Mesodermal cell (in vitro differentiated cells): ENCODE measurements at regions not wholly inside any gene's neighbourhood (a gene's known extent, or its start where the extent isn't known, plus 50 kb on each side); places are given as distances from the start of the nearest gene placed in this dataset.
A peak's percentile ranks its signal among the peaks of the same experiment; 100 is the strongest.
"Not testable (repeated sequence)": the region's sequence is repeated elsewhere in the genome, so short reads cannot be mapped to it uniquely, and the experiment has no call there.

Experiments used
- H3K27ac ChIP-seq: 2 replicates; pipeline ENCODE4 v1.7.0; 2013; ENCODE audit warnings: mild to moderate bottlenecking, low read depth, low read length, moderate library complexity; ENCODE audit not compliant: severe bottlenecking
- H3K36me3 ChIP-seq: 2 replicates; pipeline ENCODE4 v1.7.1; 2013; ENCODE audit warnings: mild to moderate bottlenecking, low read length, moderate library complexity; ENCODE audit not compliant: control insufficient read depth, insufficient read depth
- H3K4me1 ChIP-seq: one replicate; pipeline ENCODE4 v1.7.1; 2013; ENCODE audit warnings: mild to moderate bottlenecking, low read length; ENCODE audit not compliant: insufficient read depth, control insufficient read depth, poor library complexity, severe bottlenecking
- H3K4me3 ChIP-seq: 2 replicates; pipeline ENCODE4 v1.7.0; 2013; ENCODE audit warnings: low read length, control low read depth, mild to moderate bottlenecking; ENCODE audit not compliant: insufficient read depth, poor library complexity, severe bottlenecking; ENCODE audit errors: extremely low read depth
- H3K9me3 ChIP-seq: 2 replicates; pipeline ENCODE4 v1.7.1; 2013; ENCODE audit warnings: mild to moderate bottlenecking, low read length, moderate library complexity; ENCODE audit not compliant: control insufficient read depth
- WGBS, 2 experiments: methylation state at CpG; one replicate each; pipeline ENCODE4 v1.1.5; 2013; ENCODE audit warnings: missing lambda C conversion rate in 2 of 2; ENCODE audit not compliant: insufficient coverage in 2 of 2; 5-methylcytosine and 5-hydroxymethylcytosine counted together

- H3K36me3 ChIP-seq, H3K4me3 ChIP-seq, H3K9me3 ChIP-seq, H3K27ac ChIP-seq: not testable (repeated sequence)
- peaks cover 13% of the 10 kb centered on the region for H3K4me1 ChIP-seq
- WGBS, 2 experiments, result 71 to 100% methylated on average over 2 to 3 of the region's 6 CpGs
Measured at GRCh38 chr2:83976628-83977027, 482.5 kb downstream of the SUCLG1 start.

- no peaks in the 10 kb centered on the region for H3K36me3 ChIP-seq
- H3K9me3 ChIP-seq, result no peaks in the 10 kb centered on the region
- H3K4me3 ChIP-seq, result no peak overlapping the region
- H3K4me1 ChIP-seq, result peaks cover 19% of the 10 kb centered on the region
- H3K27ac ChIP-seq, result peak overlapping the region; percentile 80
- no CpG with 5 or more reads among the region's 3 CpGs for WGBS, 2 experiments
Measured at GRCh38 chr2:83972128-83972527, 487.0 kb downstream of the SUCLG1 start.

GRCh38 chr2:83971547-83971946, 487.5 kb downstream of the SUCLG1 start:
- H3K4me1 ChIP-seq, result peaks cover 19% of the 10 kb centered on the region
- WGBS, 2 experiments, result 77 to 80% methylated on average over 1 of the region's 2 CpGs
- no peaks in the 10 kb centered on the region for H3K36me3 ChIP-seq
- H3K27ac ChIP-seq, result peak overlapping the region; percentile 80
- H3K9me3 ChIP-seq, result no peaks in the 10 kb centered on the region
- no peak overlapping the region for H3K4me3 ChIP-seq

GRCh38 chr2:83970217-83970929, 488.7 kb downstream of the SUCLG1 start:
- Histone ChIP-seq H3K27ac (peak overlapping the region; percentile 2), H3K4me3 (no peak overlapping the region), H3K9me3 (no peaks in the 10 kb centered on the region), H3K36me3 (no peaks in the 10 kb centered on the region), H3K4me1 (peaks cover 19% of the 10 kb centered on the region)
- 89 to 93% methylated on average over 2 to 4 of the region's 4 CpGs for WGBS, 2 experiments

- Histone ChIP-seq H3K36me3 (no peaks in the 10 kb centered on the region), H3K4me3 (no peak overlapping the region), H3K4me1 (peaks cover 19% of the 10 kb centered on the region), H3K9me3 (no peaks in the 10 kb centered on the region), H3K27ac (no peak overlapping the region)
- 88 to 100% methylated on average over 1 of the region's 3 CpGs for WGBS, 2 experiments
Measured at GRCh38 chr2:83969085-83969484, 490.0 kb downstream of the SUCLG1 start.

GRCh38 chr2:83967854-83968253, 491.2 kb downstream of the SUCLG1 start:
- no peak overlapping the region for H3K4me3 ChIP-seq
- H3K9me3 ChIP-seq, result no peaks in the 10 kb centered on the region
- no peak overlapping the region for H3K27ac ChIP-seq
- WGBS, 2 experiments, result no CpG with 5 or more reads among the region's 2 CpGs
- H3K36me3 ChIP-seq, result no peaks in the 10 kb centered on the region
- peaks cover 18% of the 10 kb centered on the region for H3K4me1 ChIP-seq

- not testable (repeated sequence) for H3K27ac ChIP-seq, H3K9me3 ChIP-seq, H3K4me1 ChIP-seq, H3K4me3 ChIP-seq, H3K36me3 ChIP-seq
- WGBS, 2 experiments, result no CpG with 5 or more reads among the region's 3 CpGs
Measured at GRCh38 chr2:83966946-83967345, 492.1 kb downstream of the SUCLG1 start.

- H3K4me3 ChIP-seq, result no peak overlapping the region
- H3K4me1 ChIP-seq, result peaks cover 4% of the 10 kb centered on the region
- H3K27ac ChIP-seq, result no peak overlapping the region
- WGBS, 2 experiments, result 93% methylated on average over 3 to 7 of the region's 7 CpGs
- H3K36me3 ChIP-seq, result no peaks in the 10 kb centered on the region
- H3K9me3 ChIP-seq, result no peaks in the 10 kb centered on the region
Measured at GRCh38 chr2:83961512-83961911, 497.6 kb downstream of the SUCLG1 start.

GRCh38 chr2:83960371-83960770, 498.7 kb downstream of the SUCLG1 start:
- no peak overlapping the region for H3K4me3 ChIP-seq
- H3K4me1 ChIP-seq, result peaks cover 4% of the 10 kb centered on the region
- H3K27ac ChIP-seq, result no peak overlapping the region
- H3K9me3 ChIP-seq, result no peaks in the 10 kb centered on the region
- whole genome bisulfite sequencing, 2 experiments, result 100% methylated on average over 1 of the region's 1 CpG
- no peaks in the 10 kb centered on the region for H3K36me3 ChIP-seq

- WGBS, 2 experiments, result 80 to 100% methylated on average over 1 of the region's 2 CpGs
- no peak overlapping the region for H3K27ac ChIP-seq
- H3K36me3 ChIP-seq, result no peaks in the 10 kb centered on the region
- no peak overlapping the region for H3K4me3 ChIP-seq
- H3K4me1 ChIP-seq, result peaks cover 4% of the 10 kb centered on the region
- no peaks in the 10 kb centered on the region for H3K9me3 ChIP-seq
Measured at GRCh38 chr2:83959266-83959665, 499.8 kb downstream of the SUCLG1 start.

GRCh38 chr2:83956991-83957390, 502.1 kb downstream of the SUCLG1 start:
- no peaks in the 10 kb centered on the region for H3K36me3 ChIP-seq
- H3K4me3 ChIP-seq, result no peak overlapping the region
- no peaks in the 10 kb centered on the region for H3K9me3 ChIP-seq
- H3K4me1 ChIP-seq, result peaks cover 6% of the 10 kb centered on the region
- H3K27ac ChIP-seq, result no peak overlapping the region
- 96 to 100% methylated on average over 4 of the region's 4 CpGs for WGBS, 2 experiments
